Natural killer cell (primary cell): ENCODE measurements at regions not wholly inside any gene's neighbourhood (a gene's known extent, or its start where the extent isn't known, plus 50 kb on each side); places are given as distances from the start of the nearest gene placed in this dataset.

Experiments
- ATAC-seq, 3 donors: fragments of 150-1000 bp in 2 of 3; fragments of 200-7000 bp in 1 of 3; cut with Tn5 transposase; 1 replicate in 1 of 3; 2 replicates in 2 of 3; pipeline ENCODE4 v1.10.0; 2021; ENCODE audit warnings: mild to moderate bottlenecking in 2 of 3, moderate library complexity in 2 of 3
- DNase-seq, 2 donors: peaks; one replicate each; pipeline versions ENCODE4 v3.0.0 to v3.0.0-alpha.2; 2013 to 2021; ENCODE audit warnings: mixed read lengths in 1 of 2
- H3K27ac ChIP-seq: one replicate; pipeline ENCODE4 v1.5.1; 2013; ENCODE audit warnings: mild to moderate bottlenecking, low read length
- H3K27me3 ChIP-seq: one replicate; pipeline ENCODE4 v1.6.1; 2013; ENCODE audit warnings: low read length; ENCODE audit not compliant: control insufficient read depth, insufficient read depth
- H3K36me3 ChIP-seq: one replicate; pipeline ENCODE4 v1.6.1; 2013; ENCODE audit warnings: low read length; ENCODE audit not compliant: control insufficient read depth, insufficient read depth
- H3K4me1 ChIP-seq: one replicate; pipeline ENCODE4 v1.6.1; 2013; ENCODE audit warnings: low read length; ENCODE audit not compliant: control insufficient read depth, insufficient read depth
- H3K4me3 ChIP-seq: one replicate; pipeline ENCODE4 v1.5.1; 2013; ENCODE audit warnings: low read length
- H3K9me3 ChIP-seq: one replicate; pipeline ENCODE4 v1.6.1; 2013; ENCODE audit warnings: low read length; ENCODE audit not compliant: control insufficient read depth, insufficient read depth
- H3K27ac Mint-ChIP-seq, 2 donors: one replicate each; pipeline ENCODE4 v1.8.0; 2022; ENCODE audit warnings: mild to moderate bottlenecking in 2 of 2, mixed read lengths in 2 of 2, moderate library complexity in 1 of 2
- H3K27me3 Mint-ChIP-seq, 2 donors: one replicate each; pipeline ENCODE4 v1.8.0; 2022; ENCODE audit warnings: low read depth in 2 of 2, mixed read lengths in 2 of 2
- H3K36me3 Mint-ChIP-seq: one replicate; pipeline ENCODE4 v1.8.0; 2022; ENCODE audit warnings: mixed read lengths
- H3K4me1 Mint-ChIP-seq, 2 donors: one replicate each; pipeline ENCODE4 v1.8.0; 2022; ENCODE audit warnings: mixed read lengths in 2 of 2
- H3K4me3 Mint-ChIP-seq: one replicate; pipeline ENCODE4 v1.8.0; 2022; ENCODE audit warnings: mild to moderate bottlenecking, moderate library complexity, mixed read lengths
- H3K9me3 Mint-ChIP-seq, 2 donors: one replicate each; pipeline ENCODE4 v1.8.0; 2022; ENCODE audit warnings: mixed read lengths in 2 of 2
- CTCF ChIP-seq: fragments of 200-600 bp; IDR thresholded peaks from one replicate; pipeline ENCODE4 v1.8.0; 2022; ENCODE audit warnings: antibody characterized with exemption
- WGBS: methylation state at CpG from one replicate; pipeline ENCODE4 v1.1.7; 2013; ENCODE audit warnings: missing lambda C conversion rate; ENCODE audit not compliant: insufficient coverage; 5-methylcytosine and 5-hydroxymethylcytosine counted together
- intact Hi-C: fragments of 100-400 bp; cut with micrococcal nuclease; formaldehyde crosslinking; loops from one replicate; pipeline ENCODE4 v1.14.2; 2022

GRCh38 chr15:59801649-59802048 lies 112.5 kb upstream of the BNIP2 start:
- no peak overlapping the region for H3K27ac Mint-ChIP-seq
- Histone ChIP-seq H3K4me1 (no peaks in the 10 kb centered on the region), H3K27ac (no peak overlapping the region), H3K9me3 (no peaks in the 10 kb centered on the region), H3K36me3 (no peaks in the 10 kb centered on the region), H3K27me3 (no peaks in the 10 kb centered on the region), H3K4me3 (no peak overlapping the region)
- H3K27me3 Mint-ChIP-seq, result peaks cover 18 to 26% of the 10 kb centered on the region in 2 donors
- no peak overlapping the region for H3K4me3 Mint-ChIP-seq
- ATAC-seq (no peak), DNase-seq (no peak)
- H3K9me3 Mint-ChIP-seq, result no peaks in the 10 kb centered on the region
- TF ChIP-seq CTCF, result no peak
- H3K36me3 Mint-ChIP-seq, result no peaks in the 10 kb centered on the region
- 92% methylated on average over 1 of the region's 1 CpG for WGBS
- intact Hi-C loops, result no loop called here
- H3K4me1 Mint-ChIP-seq, result peaks cover 4 to 6% of the 10 kb centered on the region in 2 donors

GRCh38 chr15:59798605-59798917 lies 109.4 kb upstream of the BNIP2 start:
- ATAC-seq (no peak), DNase-seq (peak in 1 of 2 donors; percentile 43)
- intact Hi-C loops, result no loop called here
- H3K36me3 ChIP-seq, result no peaks in the 10 kb centered on the region
- H3K27me3 ChIP-seq, result no peaks in the 10 kb centered on the region
- Mint-ChIP-seq H3K27ac (no peak overlapping the region), H3K27me3 (peaks cover 11 to 39% of the 10 kb centered on the region in 2 donors), H3K36me3 (no peaks in the 10 kb centered on the region), H3K9me3 (no peaks in the 10 kb centered on the region), H3K4me1 (peaks cover 4 to 6% of the 10 kb centered on the region in 2 donors), H3K4me3 (no peak overlapping the region)
- no peak for TF ChIP-seq CTCF
- no peaks in the 10 kb centered on the region for H3K4me1 ChIP-seq
- WGBS, result 44% methylated on average over 5 of the region's 5 CpGs
- H3K9me3 ChIP-seq, result no peaks in the 10 kb centered on the region
- no peak overlapping the region for H3K27ac ChIP-seq
- H3K4me3 ChIP-seq, result no peak overlapping the region

- peaks cover under 1% of the 10 kb centered on the region in 2 donors for H3K4me1 Mint-ChIP-seq
- ATAC-seq, result no peak
Observed at GRCh38 chr15:59797756-59798604, 108.9 kb upstream of the BNIP2 start.

More at GRCh38 chr15:59797756-59798604, 108.9 kb upstream of the BNIP2 start:
- DNase-seq, result no peak
- H3K36me3 Mint-ChIP-seq, result no peaks in the 10 kb centered on the region
- no peaks in the 10 kb centered on the region for H3K9me3 ChIP-seq
- 70% methylated on average over 2 of the region's 3 CpGs for WGBS
- intact Hi-C loops, result no loop called here
- H3K27me3 ChIP-seq, result no peaks in the 10 kb centered on the region
- no peak overlapping the region for H3K4me3 ChIP-seq
- H3K4me3 Mint-ChIP-seq, result no peak overlapping the region
- no peaks in the 10 kb centered on the region for H3K36me3 ChIP-seq
- H3K9me3 Mint-ChIP-seq, result no peaks in the 10 kb centered on the region
- H3K4me1 ChIP-seq, result no peaks in the 10 kb centered on the region
- H3K27me3 Mint-ChIP-seq, result peaks cover 9 to 39% of the 10 kb centered on the region in 2 donors
- H3K27ac ChIP-seq, result no peak overlapping the region
- TF ChIP-seq CTCF, result no peak
- no peak overlapping the region for H3K27ac Mint-ChIP-seq
